ENCODE measurements at regions not wholly inside any gene's neighbourhood (a gene's known extent, or its start where the extent isn't known, plus 50 kb on each side); places are given as distances from the start of the nearest gene placed in this dataset.

DNA sequence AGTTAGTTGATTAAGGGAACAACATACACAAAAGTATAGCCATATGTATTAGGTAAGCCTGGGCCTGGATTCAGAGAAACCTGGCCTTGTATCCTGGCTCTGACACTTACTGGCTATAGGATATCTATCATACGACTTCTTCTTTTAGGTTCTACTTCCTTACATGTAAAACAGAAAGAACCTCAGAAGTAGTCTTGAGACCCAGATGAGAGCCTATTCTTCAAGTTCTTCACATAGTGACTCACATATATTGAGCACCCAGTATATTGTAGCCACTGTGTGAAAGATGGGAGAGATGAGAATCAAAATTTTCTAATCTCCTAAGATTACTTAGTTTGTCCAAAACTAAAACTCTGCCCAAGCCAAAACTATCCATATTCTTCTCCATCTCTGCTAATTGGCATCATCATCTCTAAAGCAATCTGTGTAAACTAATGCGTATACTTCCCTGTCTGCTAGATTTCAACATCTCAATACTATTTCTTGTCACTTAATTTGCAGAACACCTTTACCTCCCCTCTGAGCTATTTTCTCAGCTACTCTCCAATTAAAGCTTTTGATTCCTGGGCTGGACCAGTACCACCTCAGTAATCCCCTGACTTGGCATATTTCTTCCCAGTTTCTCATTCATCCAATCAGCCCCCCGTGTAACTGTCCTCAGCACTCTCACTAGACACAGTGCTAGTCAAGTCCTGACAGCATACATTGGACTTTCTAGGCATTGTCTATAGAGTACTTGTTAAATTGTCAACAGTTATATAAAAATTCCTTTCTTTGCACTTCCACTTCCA lies 53.5 kb upstream of the MET start:
- Histone ChIP-seq H3K4me3 (ENCODE audit: low read length in 3 of 3) (no peak overlapping the region), H3K27ac (ENCODE audit: low read depth in 2 of 2, low read length in 2 of 2) (no peak overlapping the region)
- no peak for FAIRE-seq

DNA sequence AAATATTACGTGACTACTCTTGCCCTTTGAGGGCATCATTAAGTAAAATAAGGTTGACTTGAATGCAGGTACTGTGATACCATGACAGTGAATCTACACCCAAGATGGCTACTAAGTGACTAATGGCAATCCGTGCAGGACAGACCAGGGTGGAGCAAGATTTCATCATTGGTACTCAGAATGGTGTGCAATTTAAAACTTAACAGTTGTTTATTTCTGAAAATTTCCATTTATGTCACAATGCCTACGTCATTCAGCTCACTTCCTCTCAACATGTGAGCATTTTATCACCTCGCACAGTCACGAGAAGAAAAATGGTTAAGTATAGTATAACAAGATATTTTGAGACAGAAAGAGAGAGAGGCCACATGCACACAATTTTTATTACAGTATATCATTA lies 50.3 kb upstream of the MET start:
- H3K27me3 ChIP-seq (ENCODE audit: control insufficient read depth, insufficient read depth, low read length) = no peaks in the 10 kb centered on the region
- TF ChIP-seq, protein P1, sequence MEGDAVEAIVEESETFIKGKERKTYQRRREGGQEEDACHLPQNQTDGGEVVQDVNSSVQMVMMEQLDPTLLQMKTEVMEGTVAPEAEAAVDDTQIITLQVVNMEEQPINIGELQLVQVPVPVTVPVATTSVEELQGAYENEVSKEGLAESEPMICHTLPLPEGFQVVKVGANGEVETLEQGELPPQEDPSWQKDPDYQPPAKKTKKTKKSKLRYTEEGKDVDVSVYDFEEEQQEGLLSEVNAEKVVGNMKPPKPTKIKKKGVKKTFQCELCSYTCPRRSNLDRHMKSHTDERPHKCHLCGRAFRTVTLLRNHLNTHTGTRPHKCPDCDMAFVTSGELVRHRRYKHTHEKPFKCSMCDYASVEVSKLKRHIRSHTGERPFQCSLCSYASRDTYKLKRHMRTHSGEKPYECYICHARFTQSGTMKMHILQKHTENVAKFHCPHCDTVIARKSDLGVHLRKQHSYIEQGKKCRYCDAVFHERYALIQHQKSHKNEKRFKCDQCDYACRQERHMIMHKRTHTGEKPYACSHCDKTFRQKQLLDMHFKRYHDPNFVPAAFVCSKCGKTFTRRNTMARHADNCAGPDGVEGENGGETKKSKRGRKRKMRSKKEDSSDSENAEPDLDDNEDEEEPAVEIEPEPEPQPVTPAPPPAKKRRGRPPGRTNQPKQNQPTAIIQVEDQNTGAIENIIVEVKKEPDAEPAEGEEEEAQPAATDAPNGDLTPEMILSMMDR (IDR thresholded peaks at IDR 0.05; ENCODE audit: borderline replicate concordance, extremely low read depth, insufficient read depth) = no peak
- H3K9ac ChIP-seq (ENCODE audit: low read length in 3 of 3) = no peak overlapping the region
- H3K4me3 ChIP-seq (ENCODE audit: low read length in 3 of 3) = no peak overlapping the region
- H3K27ac ChIP-seq (ENCODE audit: low read depth in 2 of 2, low read length in 2 of 2) = no peak overlapping the region
- H3K9me3 ChIP-seq (ENCODE audit: control insufficient read depth in 2 of 3, insufficient read depth in 1 of 3, low read length in 3 of 3) = no peaks in the 10 kb centered on the region
- H3K4me1 ChIP-seq (ENCODE audit: control insufficient read depth in 2 of 3, insufficient read depth in 2 of 3, low read depth in 1 of 3, low read length in 3 of 3) = no peaks in the 10 kb centered on the region
- DNase-seq (no peak), FAIRE-seq (no peak)
- no peaks in the 10 kb centered on the region for H3K36me3 ChIP-seq (ENCODE audit: control insufficient read depth in 2 of 3, insufficient read depth in 3 of 3, low read length in 3 of 3)
- intact Hi-C loops (cut with DNase I) = no loop called here

More for the DNA sequence above, 53.5 kb upstream of the MET start:
- H3K27me3 ChIP-seq (ENCODE audit: control insufficient read depth, insufficient read depth, low read length) = no peaks in the 10 kb centered on the region
- no peaks in the 10 kb centered on the region for H3K9me3 ChIP-seq (ENCODE audit: control insufficient read depth in 2 of 3, insufficient read depth in 1 of 3, low read length in 3 of 3)
- no peak for DNase-seq
- TF ChIP-seq, protein P1 (IDR thresholded peaks at IDR 0.05; ENCODE audit: borderline replicate concordance, extremely low read depth, insufficient read depth) = no peak
- intact Hi-C loops (cut with DNase I) = no loop called here
- no peaks in the 10 kb centered on the region for H3K36me3 ChIP-seq (ENCODE audit: control insufficient read depth in 2 of 3, insufficient read depth in 3 of 3, low read length in 3 of 3)
- no peak overlapping the region for H3K9ac ChIP-seq (ENCODE audit: low read length in 3 of 3)
- peaks cover 0 to 7% (median 3%) of the 10 kb centered on the region in 3 donors for H3K4me1 ChIP-seq (ENCODE audit: control insufficient read depth in 2 of 3, insufficient read depth in 2 of 3, low read depth in 1 of 3, low read length in 3 of 3)

All from kidney (tissue), 13 donors.